Endothelial cell of umbilical vein (primary cell): ENCODE measurements at regions not wholly inside any gene's neighbourhood (a gene's known extent, or its start where the extent isn't known, plus 50 kb on each side); places are given as distances from the start of the nearest gene placed in this dataset.

Experiments used
- BruUV-seq: library from RNA; stranded (reverse); fragments of 400-500 nt; replicated peaks from 2 replicates; lab custom pipeline; 2021; lab: Mats Ljungman, UMichigan
- CTCF ChIA-PET: fragments of 300-600, 350-600 bp; sonication (Branson Sonifier 250); formaldehyde crosslinking; loops from one replicate; lab custom pipeline; 2021; ENCODE audit warnings: antibody characterized with exemption, inconsistent platforms; lab: Charles Lee
- POLR2A ChIA-PET: fragments of 300-600, 350-600 bp; sonication (Branson Sonifier 250); formaldehyde crosslinking; loops from one replicate; lab custom pipeline; 2021; ENCODE audit warnings: antibody characterized with exemption, inconsistent platforms; lab: Charles Lee
- DNase-seq: peaks from one replicate; pipeline ENCODE4 v3.0.0-alpha.2; 2011; ENCODE audit warnings: low read depth, low spot score
- FAIRE-seq: peaks from 2 replicates; lab custom pipeline; 2011; peaks lifted over from hg19 to GRCh38; lab: Jason Lieb, UNC
- H2AFZ ChIP-seq: 2 replicates; pipeline ENCODE4 v1.6.0; 2012; ENCODE audit warnings: low read depth, low read length, control low read depth, inconsistent platforms
- H3K27ac ChIP-seq: 2 replicates; pipeline ENCODE4 v1.5.1; 2011; ENCODE audit warnings: low read depth, mild to moderate bottlenecking, control low read depth, low read length, moderate library complexity; ENCODE audit not compliant: insufficient read depth
- H3K27me3 ChIP-seq, 2 experiments: 2 replicates each; pipeline versions ENCODE4 v1.6.0 to v1.6.1; 2011; ENCODE audit warnings: low read length in 2 of 2, mixed read lengths in 1 of 2; ENCODE audit not compliant: control insufficient read depth in 2 of 2, insufficient read depth in 2 of 2
- H3K36me3 ChIP-seq, 2 experiments: 2 replicates in 1 of 2; 3 replicates in 1 of 2; pipeline ENCODE4 v1.5.1; 2011; ENCODE audit warnings: low read length in 2 of 2, mild to moderate bottlenecking in 1 of 2, moderate library complexity in 1 of 2; ENCODE audit not compliant: control insufficient read depth in 2 of 2, insufficient read depth in 2 of 2; ENCODE audit errors: extremely low read depth in 1 of 2
- H3K4me1 ChIP-seq: 3 replicates; pipeline ENCODE4 v1.5.1; 2011; ENCODE audit warnings: mild to moderate bottlenecking, low read length; ENCODE audit not compliant: control insufficient read depth, insufficient read depth; ENCODE audit errors: extremely low read depth
- H3K4me2 ChIP-seq: 2 replicates; pipeline ENCODE4 v1.6.1; 2011; ENCODE audit warnings: low read length, control low read depth, mixed read lengths; ENCODE audit not compliant: insufficient read depth
- H3K4me3 ChIP-seq, 3 experiments: fragments of 200-600 bp in 1 of 3; sonication (generic), shearing (Covaris generic) in 1 of 3; replicated peaks in 1 of 3; 2 replicates each; pipeline ENCODE4 v1.5.1; 2011 to 2016; ENCODE audit warnings: control low read depth in 3 of 3, low read length in 3 of 3, mild to moderate bottlenecking in 2 of 3, inconsistent platforms in 1 of 3, low read depth in 1 of 3, moderate library complexity in 1 of 3; ENCODE audit not compliant: insufficient read depth in 1 of 3
- H3K79me2 ChIP-seq: 2 replicates; pipeline ENCODE4 v1.6.0; 2012; ENCODE audit warnings: low read length, inconsistent platforms; ENCODE audit not compliant: control insufficient read depth, insufficient read depth
- H3K9ac ChIP-seq: replicated peaks from 2 replicates; pipeline ENCODE3; 2011; ENCODE audit warnings: low read length, control low read depth; ENCODE audit not compliant: insufficient read depth; ENCODE audit errors: extremely low read depth
- H3K9me1 ChIP-seq: replicated peaks from 3 replicates; pipeline ENCODE4 v1.6.0; 2011; ENCODE audit warnings: mild to moderate bottlenecking, low read length; ENCODE audit not compliant: control insufficient read depth, insufficient read depth; ENCODE audit errors: extremely low read depth
- H3K9me3 ChIP-seq: replicated peaks from 2 replicates; pipeline ENCODE4 v1.5.1; 2012; ENCODE audit warnings: low read length, inconsistent platforms; ENCODE audit not compliant: control insufficient read depth, insufficient read depth
- H4K20me1 ChIP-seq: replicated peaks from 2 replicates; pipeline ENCODE3; 2011; ENCODE audit warnings: mild to moderate bottlenecking, low read length; ENCODE audit not compliant: control insufficient read depth, insufficient read depth; ENCODE audit errors: extremely low read depth
- EZH2 ChIP-seq: IDR thresholded peaks from 2 replicates; pipeline ENCODE4 v1.6.1; 2012; ENCODE audit warnings: borderline replicate concordance, low read depth, mild to moderate bottlenecking, moderate library complexity, low read length, inconsistent platforms; ENCODE audit not compliant: severe bottlenecking
- FOS ChIP-seq: IDR thresholded peaks from 2 replicates; pipeline ENCODE4 v1.6.1; 2011; ENCODE audit warnings: mild to moderate bottlenecking, low read length, moderate library complexity, borderline replicate concordance; ENCODE audit not compliant: insufficient read depth
- GATA2 ChIP-seq: IDR thresholded peaks from 2 replicates; pipeline ENCODE4 v1.7.0; 2011; ENCODE audit warnings: low read depth, mild to moderate bottlenecking, moderate library complexity, mixed read lengths, low read length; ENCODE audit not compliant: insufficient read length, insufficient read depth
- JUN ChIP-seq: IDR thresholded peaks from 2 replicates; pipeline ENCODE4 v1.6.1; 2011; ENCODE audit warnings: borderline replicate concordance, low read depth; ENCODE audit not compliant: insufficient read length, insufficient read depth
- MAX ChIP-seq: IDR thresholded peaks from 2 replicates; pipeline ENCODE4 v1.6.1; 2011; ENCODE audit not compliant: insufficient read depth, insufficient read length
- MYC ChIP-seq: IDR thresholded peaks from one replicate; pipeline ENCODE4 v1.6.1; 2011; ENCODE audit warnings: mild to moderate bottlenecking, low read depth, low read length
- POLR2A ChIP-seq: IDR thresholded peaks from 2 replicates; pipeline ENCODE4 v1.6.1; 2012; ENCODE audit warnings: low read depth, mild to moderate bottlenecking, control low read depth, low read length
- POLR2AphosphoS5 ChIP-seq: IDR thresholded peaks from 2 replicates; pipeline ENCODE4 v1.6.1; 2012; ENCODE audit warnings: low read depth, mild to moderate bottlenecking, control low read depth, low read length, moderate library complexity; ENCODE audit not compliant: insufficient read depth
- dilution Hi-C: fragments of 300-500 bp; cut with MboI; formaldehyde crosslinking; loops from one replicate; pipeline ENCODE4 v1.15.0; 2019; ENCODE audit warnings: low sequenced_read_pairs; ENCODE audit not compliant: extremely low pct_ligation_motif_present
- intact Hi-C: fragments of 100-400 bp; cut with micrococcal nuclease; formaldehyde crosslinking; loops from one replicate; pipeline ENCODE4 v1.10.0; 2022
- TF ChIP-seq, protein P1 (sequence below), 2 donors: IDR thresholded peaks; 1 replicate in 1 of 2; 2 replicates in 1 of 2; pipeline ENCODE4 v1.5.1; 2011; ENCODE audit warnings: low read length in 2 of 2, mild to moderate bottlenecking in 2 of 2, moderate library complexity in 2 of 2, control low read depth in 1 of 2, inconsistent platforms in 1 of 2, low read depth in 1 of 2; ENCODE audit not compliant: insufficient read depth in 1 of 2; ENCODE audit errors: extremely low read depth in 1 of 2

DNA sequence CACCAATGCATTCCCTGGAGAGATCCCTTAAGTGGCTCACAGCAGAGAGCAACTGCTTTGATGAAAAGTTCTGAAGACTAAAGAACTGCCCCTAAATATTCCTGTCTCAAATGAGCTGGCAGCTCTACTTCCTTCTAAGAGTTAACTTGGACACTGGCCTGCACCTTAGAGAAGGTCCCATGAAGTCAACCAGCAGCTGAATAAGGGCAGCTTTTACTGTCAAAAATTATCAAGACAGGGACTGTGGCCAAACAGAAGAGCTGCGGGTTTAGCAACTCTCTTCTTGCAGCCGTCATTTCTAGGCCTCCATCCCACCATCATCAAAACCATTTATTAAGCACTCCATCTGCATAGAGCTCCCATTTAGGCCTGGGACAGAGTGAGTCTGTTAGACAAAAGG lies 491.1 kb upstream of the TSHZ3 start:
- no peak overlapping the region for H3K4me2 ChIP-seq
- H3K4me3 ChIP-seq = no peak overlapping the region
- H3K9me1 ChIP-seq = no peaks in the 10 kb centered on the region
- dilution Hi-C loops (no loop called here), intact Hi-C loops (no loop called here)
- H4K20me1 ChIP-seq = no peaks in the 10 kb centered on the region
- no peak overlapping the region for H3K9ac ChIP-seq
- DNase-seq (no peak), FAIRE-seq (no peak)
- H3K27me3 ChIP-seq = no peaks in the 10 kb centered on the region
- no peaks in the 10 kb centered on the region for H3K79me2 ChIP-seq
- H3K9me3 ChIP-seq = no peaks in the 10 kb centered on the region
- TF ChIP-seq POLR2A (no peak), EZH2 (no peak), POLR2AphosphoS5 (no peak), MAX (no peak)
- H3K36me3 ChIP-seq = no peaks in the 10 kb centered on the region
- ChIA-PET POLR2A (no interaction called here), CTCF (no interaction called here)
- no peak overlapping the region for H3K27ac ChIP-seq
- no peaks in the 10 kb centered on the region for H3K4me1 ChIP-seq
- BruUV-seq = no TSS peak
- H2AFZ ChIP-seq = no peak overlapping the region

GRCh38 chr19:31841755-31842154 lies 492.5 kb upstream of the TSHZ3 start:
- Histone ChIP-seq H3K9me1 (no peaks in the 10 kb centered on the region), H3K79me2 (no peaks in the 10 kb centered on the region), H3K4me2 (no peak overlapping the region), H3K4me1 (no peaks in the 10 kb centered on the region), H3K9ac (no peak overlapping the region), H3K9me3 (no peaks in the 10 kb centered on the region), H4K20me1 (no peaks in the 10 kb centered on the region), H3K27me3 (no peaks in the 10 kb centered on the region), H3K36me3 (no peaks in the 10 kb centered on the region), H3K4me3 (no peak overlapping the region), H3K27ac (no peak overlapping the region), H2AFZ (no peak overlapping the region)
- DNase-seq (no peak), FAIRE-seq (no peak)
- CTCF ChIA-PET = no interaction called here
- intact Hi-C loops (no loop called here), dilution Hi-C loops (no loop called here)
- no TSS peak for BruUV-seq
- POLR2A ChIA-PET = no interaction called here
- TF ChIP-seq MYC (no peak), MAX (no peak), EZH2 (no peak), POLR2AphosphoS5 (no peak), GATA2 (no peak), FOS (no peak), JUN (no peak), POLR2A (no peak)
- TF ChIP-seq, protein P1, sequence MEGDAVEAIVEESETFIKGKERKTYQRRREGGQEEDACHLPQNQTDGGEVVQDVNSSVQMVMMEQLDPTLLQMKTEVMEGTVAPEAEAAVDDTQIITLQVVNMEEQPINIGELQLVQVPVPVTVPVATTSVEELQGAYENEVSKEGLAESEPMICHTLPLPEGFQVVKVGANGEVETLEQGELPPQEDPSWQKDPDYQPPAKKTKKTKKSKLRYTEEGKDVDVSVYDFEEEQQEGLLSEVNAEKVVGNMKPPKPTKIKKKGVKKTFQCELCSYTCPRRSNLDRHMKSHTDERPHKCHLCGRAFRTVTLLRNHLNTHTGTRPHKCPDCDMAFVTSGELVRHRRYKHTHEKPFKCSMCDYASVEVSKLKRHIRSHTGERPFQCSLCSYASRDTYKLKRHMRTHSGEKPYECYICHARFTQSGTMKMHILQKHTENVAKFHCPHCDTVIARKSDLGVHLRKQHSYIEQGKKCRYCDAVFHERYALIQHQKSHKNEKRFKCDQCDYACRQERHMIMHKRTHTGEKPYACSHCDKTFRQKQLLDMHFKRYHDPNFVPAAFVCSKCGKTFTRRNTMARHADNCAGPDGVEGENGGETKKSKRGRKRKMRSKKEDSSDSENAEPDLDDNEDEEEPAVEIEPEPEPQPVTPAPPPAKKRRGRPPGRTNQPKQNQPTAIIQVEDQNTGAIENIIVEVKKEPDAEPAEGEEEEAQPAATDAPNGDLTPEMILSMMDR (IDR thresholded peaks at IDR 0.05; ENCODE audit: extremely low read depth in 1 of 2, insufficient read depth in 1 of 2, low read depth in 1 of 2, low read length in 2 of 2) = no peak
